HEK293 (cell line): ENCODE measurements at regions not wholly inside any gene's neighbourhood (a gene's known extent, or its start where the extent isn't known, plus 50 kb on each side); places are given as distances from the start of the nearest gene placed in this dataset.

ENCODE experiments used
- CTCF ChIA-PET: fragments of 350-600 bp; formaldehyde crosslinking; extraction: SDS; loops from one replicate; lab custom pipeline; 2021; ENCODE audit warnings: antibody characterized with exemption; lab: Yijun Ruan, JAX
- POLR2A ChIA-PET: fragments of 300-600 bp; formaldehyde crosslinking; extraction: SDS; loops from one replicate; lab custom pipeline; 2020; ENCODE audit warnings: antibody characterized with exemption, inconsistent platforms; lab: Yijun Ruan, JAX
- H3K27ac ChIP-seq: fragments of 200-500 bp; sonication (Bioruptor generic); 2 replicates; pipeline ENCODE4 v1.5.1; 2014; ENCODE audit warnings: low read depth, low read length, control low read depth, inconsistent platforms; ENCODE audit errors: extremely low read depth
- H3K36me3 ChIP-seq, 2 experiments: fragments of 200-500 bp in 1 of 2; sonication (Bioruptor generic) in 1 of 2; 1 replicate in 1 of 2; 2 replicates in 1 of 2; pipeline ENCODE4 v1.5.1; 2014 to 2017; ENCODE audit warnings: inconsistent platforms in 2 of 2, low read length in 2 of 2; ENCODE audit not compliant: control insufficient read depth in 2 of 2, insufficient read depth in 1 of 2
- H3K4me1 ChIP-seq: fragments of 200-500 bp; sonication (Bioruptor generic); 2 replicates; pipeline ENCODE4 v1.5.1; 2014; ENCODE audit warnings: mild to moderate bottlenecking, low read length, inconsistent platforms; ENCODE audit not compliant: control insufficient read depth, insufficient read depth
- H3K4me3 ChIP-seq: 2 replicates; pipeline ENCODE4 v1.5.1; 2011; ENCODE audit warnings: low read depth, mild to moderate bottlenecking, control low read depth, low read length, moderate library complexity
- H3K9me3 ChIP-seq: fragments of 200-500 bp; sonication (Bioruptor generic); 2 replicates; pipeline ENCODE4 v1.5.1; 2014; ENCODE audit warnings: low read depth, low read length, inconsistent platforms; ENCODE audit not compliant: control insufficient read depth, insufficient read depth
- HIC1 ChIP-seq: fragments of 450-650 bp; formaldehyde crosslinking; IDR thresholded peaks from 2 replicates; pipeline ENCODE4 v1.5.1; 2016; ENCODE audit warnings: missing biosample characterization, missing genetic modification characterization
- REPIN1 ChIP-seq: fragments of 450-650 bp; formaldehyde crosslinking; IDR thresholded peaks from 2 replicates; pipeline ENCODE4 v1.5.1; 2017; ENCODE audit warnings: missing biosample characterization, missing genetic modification characterization, low read depth
- SCRT1 ChIP-seq: fragments of 450-650 bp; formaldehyde crosslinking; IDR thresholded peaks from 2 replicates; pipeline ENCODE4 v1.5.1; 2016; ENCODE audit warnings: missing biosample characterization, missing genetic modification characterization, borderline replicate concordance
- SCRT2 ChIP-seq: fragments of 450-650 bp; formaldehyde crosslinking; IDR thresholded peaks from 2 replicates; pipeline ENCODE4 v1.5.1; 2016; ENCODE audit warnings: missing biosample characterization, missing genetic modification characterization
- SP7 ChIP-seq: fragments of 450-650 bp; formaldehyde crosslinking; IDR thresholded peaks from 2 replicates; pipeline ENCODE4 v1.5.1; 2016; ENCODE audit warnings: missing biosample characterization, missing genetic modification characterization
- ZBTB21 ChIP-seq: fragments of 450-650 bp; formaldehyde crosslinking; IDR thresholded peaks from 2 replicates; pipeline ENCODE4 v1.5.1; 2017; ENCODE audit warnings: missing biosample characterization, missing genetic modification characterization
- ZNF174 ChIP-seq: fragments of 450-650 bp; formaldehyde crosslinking; IDR thresholded peaks from 2 replicates; pipeline ENCODE4 v1.5.0; 2017; ENCODE audit warnings: missing biosample characterization, mild to moderate bottlenecking, missing genetic modification characterization
- ZNF175 ChIP-seq: fragments of 450-650 bp; formaldehyde crosslinking; IDR thresholded peaks from 2 replicates; pipeline ENCODE4 v1.5.1; 2016; ENCODE audit warnings: missing biosample characterization, missing genetic modification characterization
- ZNF214 ChIP-seq: fragments of 450-650 bp; formaldehyde crosslinking; IDR thresholded peaks from 2 replicates; pipeline ENCODE4 v1.5.1; 2017; ENCODE audit warnings: missing biosample characterization, mild to moderate bottlenecking, missing genetic modification characterization, borderline replicate concordance
- ZNF48 ChIP-seq: fragments of 450-650 bp; formaldehyde crosslinking; IDR thresholded peaks from 2 replicates; pipeline ENCODE4 v1.5.1; 2016; ENCODE audit warnings: missing biosample characterization, missing genetic modification characterization
- ZNF518A ChIP-seq: fragments of 450-650 bp; formaldehyde crosslinking; conservative IDR thresholded peaks from 2 replicates; pipeline ENCODE4 v1.5.1; 2016; ENCODE audit warnings: low read depth, missing biosample characterization, missing genetic modification characterization
- ZNF555 ChIP-seq: fragments of 450-650 bp; formaldehyde crosslinking; conservative IDR thresholded peaks from 2 replicates; pipeline ENCODE4 v1.5.1; 2017; ENCODE audit warnings: missing biosample characterization, mild to moderate bottlenecking, missing genetic modification characterization, inconsistent platforms
- ZNF571 ChIP-seq: fragments of 450-650 bp; formaldehyde crosslinking; IDR thresholded peaks from 2 replicates; pipeline ENCODE4 v1.5.0; 2017; ENCODE audit warnings: missing biosample characterization, missing genetic modification characterization
- ZNF585B ChIP-seq: fragments of 450-650 bp; formaldehyde crosslinking; IDR thresholded peaks from 2 replicates; pipeline ENCODE4 v1.5.1; 2016; ENCODE audit warnings: missing biosample characterization, missing genetic modification characterization
- ZNF701 ChIP-seq: fragments of 450-650 bp; formaldehyde crosslinking; IDR thresholded peaks from 2 replicates; pipeline ENCODE4 v1.5.1; 2016; ENCODE audit warnings: missing biosample characterization, missing genetic modification characterization
- ZNF707 ChIP-seq: fragments of 450-650 bp; formaldehyde crosslinking; IDR thresholded peaks from 2 replicates; pipeline ENCODE4 v1.5.1; 2016; ENCODE audit warnings: missing biosample characterization, missing genetic modification characterization
- ZSCAN5A ChIP-seq: fragments of 450-650 bp; formaldehyde crosslinking; IDR thresholded peaks from 2 replicates; pipeline ENCODE4 v1.5.1; 2016; ENCODE audit warnings: missing biosample characterization, missing genetic modification characterization

- TF ChIP-seq SCRT1: no peak
- no peak for TF ChIP-seq REPIN1
- no peak for TF ChIP-seq ZBTB21 (tag by site-specific recombination)
- TF ChIP-seq ZNF571 (tag by site-specific recombination): no peak
- TF ChIP-seq ZNF175: no peak
- TF ChIP-seq ZNF701 (tag by site-specific recombination): no peak
- TF ChIP-seq SCRT2 (tag by site-specific recombination): no peak
- no peak for TF ChIP-seq ZNF174 (tag by site-specific recombination)
- no peak for TF ChIP-seq ZNF518A (tag by site-specific recombination)
- TF ChIP-seq ZNF555 (tag by site-specific recombination): no peak
- no peak for TF ChIP-seq ZSCAN5A (tag by site-specific recombination)
- no peak for TF ChIP-seq ZNF585B (tag by site-specific recombination)
- TF ChIP-seq HIC1 (tag by site-specific recombination): no peak
- TF ChIP-seq ZNF214: no peak
Observed at GRCh38 chr3:4223777-4224176, 79.4 kb upstream of the SETMAR start (continued).

GRCh38 chr3:4224331-4224730 is 78.8 kb upstream of the SETMAR start:
- no peak overlapping the region for H3K27ac ChIP-seq
- TF ChIP-seq ZNF707 (tag by site-specific recombination) (no peak), SP7 (tag by site-specific recombination) (no peak), ZNF48 (tag by site-specific recombination) (no peak), ZNF571 (tag by site-specific recombination) (no peak)
- ChIA-PET CTCF (interaction anchor here (0.6 kb wide), 1 partner anchor 73 kb away, joined by 3 read pairs; no protein-coding TSS in a partner anchor), POLR2A (no interaction called here)
- no peaks in the 10 kb centered on the region for H3K36me3 ChIP-seq
- no peaks in the 10 kb centered on the region for H3K4me1 ChIP-seq
- no peak overlapping the region for H3K4me3 ChIP-seq
- no peaks in the 10 kb centered on the region for H3K9me3 ChIP-seq
